ENCODE measurements at regions not wholly inside any gene's neighbourhood (a gene's known extent, or its start where the extent isn't known, plus 50 kb on each side); places are given as distances from the start of the nearest gene placed in this dataset.

DNA sequence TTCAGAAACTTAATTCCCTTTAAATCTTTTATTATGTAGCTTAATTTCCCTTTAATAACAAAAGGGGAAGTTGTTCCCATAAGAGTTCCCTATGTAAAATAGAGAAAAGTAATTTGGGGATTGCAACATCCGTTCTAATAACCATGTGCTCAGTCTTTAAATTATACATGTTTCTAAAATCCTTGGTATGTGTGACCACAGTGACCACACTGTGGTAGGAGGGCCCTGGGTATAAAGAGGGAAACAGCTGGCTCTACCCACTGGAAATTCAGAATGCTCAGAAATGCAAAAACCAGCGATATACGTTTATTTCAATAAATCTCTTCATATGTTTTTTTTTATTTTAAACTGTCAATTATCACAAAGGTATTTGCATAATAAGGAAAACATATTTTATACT lies 219.1 kb downstream of the FGF13 start:
- Histone ChIP-seq H4K5ac (ENCODE audit: insufficient read length, low read depth, low read length) (no peak overlapping the region), H3K79me2 (ENCODE audit: control insufficient read depth in 1 of 2, insufficient read depth in 2 of 2, low read length in 2 of 2) (no peaks in the 10 kb centered on the region), H3K23me2 (ENCODE audit: low read depth, low read length) (no peaks in the 10 kb centered on the region), H4K8ac (ENCODE audit: extremely low read depth, insufficient read depth, low read length) (no peak overlapping the region), H2BK5ac (ENCODE audit: low read depth, low read length) (no peak overlapping the region), H4K20me1 (replicated peaks in 1 of 2; ENCODE audit: control insufficient read depth in 1 of 2, insufficient read depth in 2 of 2, low read length in 2 of 2) (no peaks in the 10 kb centered on the region), H3K4ac (replicated peaks; ENCODE audit: insufficient read length, low read depth, low read length) (no peak overlapping the region), H2AFZ (ENCODE audit: low read length) (no peak overlapping the region), H3K36me3 (ENCODE audit: control insufficient read depth in 2 of 4, insufficient read depth in 4 of 4, low read length in 3 of 4) (no peaks in the 10 kb centered on the region), H3K4me3 (ENCODE audit: extremely low read depth in 1 of 4, insufficient read depth in 2 of 4, low read depth in 3 of 4, low read length in 4 of 4) (no peak overlapping the region), H3K79me1 (ENCODE audit: low read depth, low read length) (no peaks in the 10 kb centered on the region), H3K27ac (ENCODE audit: low read depth, low read length) (no peak overlapping the region), H2AK5ac (ENCODE audit: low read depth, low read length) (no peak overlapping the region), H2BK15ac (ENCODE audit: low read length) (no peak overlapping the region), H2BK20ac (ENCODE audit: low read length) (no peak overlapping the region), H3K14ac (ENCODE audit: insufficient read length) (no peak overlapping the region), H2BK12ac (ENCODE audit: low read depth, low read length) (no peak overlapping the region), H3K23ac (ENCODE audit: insufficient read length) (no peak overlapping the region), H4K91ac (replicated peaks; ENCODE audit: insufficient read length, low read length) (no peak overlapping the region), H3K18ac (ENCODE audit: extremely low read depth, low read length) (no peak overlapping the region), H3K27me3 (replicated peaks in 1 of 4; ENCODE audit: control insufficient read depth in 3 of 4, extremely low read depth in 1 of 4, insufficient read depth in 3 of 4, low read length in 3 of 4) (no peaks in the 10 kb centered on the region), H2BK120ac (replicated peaks; ENCODE audit: low read depth, low read length) (no peak overlapping the region), H3K9me3 (ENCODE audit: insufficient read depth in 2 of 2, low read depth in 1 of 2, low read length in 1 of 2) (no peaks in the 10 kb centered on the region), H3K4me2 (ENCODE audit: insufficient read depth in 1 of 2, low read depth in 2 of 2, low read length in 2 of 2) (no peak overlapping the region), H3K56ac (replicated peaks; ENCODE audit: insufficient read length, low read depth, low read length) (no peak overlapping the region), H3K9ac (replicated peaks in 1 of 4; ENCODE audit: extremely low read depth in 1 of 4, low read depth in 3 of 4, low read length in 3 of 4) (no peak overlapping the region), H3K4me1 (replicated peaks in 1 of 4; ENCODE audit: control insufficient read depth in 3 of 4, insufficient read depth in 4 of 4, low read length in 3 of 4) (no peaks in the 10 kb centered on the region)
- CTCF ChIA-PET (ENCODE audit: partially characterized antibody): no interaction called here
- FAIRE-seq (no peak), DNase-seq (ENCODE audit: low read depth in 1 of 2, low spot score in 2 of 2) (no peak)
- POLR2A ChIA-PET (ENCODE audit: partially characterized antibody): no interaction called here
- 88% methylated on average over 3 of the region's 3 CpGs; no CpG with 5 or more reads in 1 of the 2 experiments for WGBS, 2 experiments (ENCODE audit: extremely low coverage in 1 of 2, insufficient coverage in 1 of 2, insufficient read length in 1 of 2, insufficient replicate concordance in 2 of 2, low coverage in 1 of 2, low lambda C conversion rate in 2 of 2, missing lambda C conversion rate in 1 of 2)
- TF ChIP-seq CHD7 (IDR thresholded peaks at IDR 0.05; ENCODE audit: insufficient replicate concordance, low read length): no peak

Measured in H1 (cell line).